ENCODE measurements at regions not wholly inside any gene's neighbourhood (a gene's known extent, or its start where the extent isn't known, plus 50 kb on each side); places are given as distances from the start of the nearest gene placed in this dataset.
"Not testable (repeated sequence)": the region's sequence is repeated elsewhere in the genome, so short reads cannot be mapped to it uniquely, and the experiment has no call there.

GRCh38 chr22:35482974-35483373, 57.7 kb upstream of the RASD2 start:
- DNase-seq (ENCODE audit: low read depth, low spot score) = no peak
- no peak overlapping the region for H3K27ac ChIP-seq
- H3K9ac ChIP-seq (ENCODE audit: insufficient read length) = no peak overlapping the region
- no peak overlapping the region for H3K4me3 ChIP-seq
- no peaks in the 10 kb centered on the region for H3K9me3 ChIP-seq (ENCODE audit: low read depth, low read length)
- TF ChIP-seq FOXP2 (optimal IDR thresholded peaks at IDR 0.05; ENCODE audit: control extremely low read depth, extremely low read length, insufficient read depth) (no peak), EZH2 (IDR thresholded peaks at IDR 0.05) (no peak), POLR2AphosphoS5 (IDR thresholded peaks at IDR 0.05; ENCODE audit: borderline replicate concordance, low read depth, low read length) (no peak)
- no peaks in the 10 kb centered on the region for H3K36me3 ChIP-seq (ENCODE audit: insufficient read depth, low read length)

- H3K27ac ChIP-seq = no peak overlapping the region
- H3K36me3 ChIP-seq (ENCODE audit: insufficient read depth, low read length) = no peaks in the 10 kb centered on the region
- no peak overlapping the region for H3K9ac ChIP-seq (ENCODE audit: insufficient read length)
- H3K9me3 ChIP-seq (ENCODE audit: low read depth, low read length) = no peaks in the 10 kb centered on the region
- no peak overlapping the region for H3K4me3 ChIP-seq
- no peak for DNase-seq (ENCODE audit: low read depth, low spot score)
- no peak for TF ChIP-seq POLR2AphosphoS5 (IDR thresholded peaks at IDR 0.05; ENCODE audit: borderline replicate concordance, low read depth, low read length)
- no peak for TF ChIP-seq EZH2 (IDR thresholded peaks at IDR 0.05)
- no peak for TF ChIP-seq FOXP2 (optimal IDR thresholded peaks at IDR 0.05; ENCODE audit: control extremely low read depth, extremely low read length, insufficient read depth)
These were observed 56.9 kb upstream of the RASD2 start for GRCh38 chr22:35483730-35484129.

GRCh38 chr22:35484651-35485556, 55.7 kb upstream of the RASD2 start:
- no peak for DNase-seq (ENCODE audit: low read depth, low spot score)
- Histone ChIP-seq H3K9me3 (ENCODE audit: low read depth, low read length) (no peaks in the 10 kb centered on the region), H3K36me3 (ENCODE audit: insufficient read depth, low read length) (no peaks in the 10 kb centered on the region), H3K27ac (no peak overlapping the region), H3K9ac (ENCODE audit: insufficient read length) (no peak overlapping the region), H3K4me3 (no peak overlapping the region)
- no peak for TF ChIP-seq FOXP2 (optimal IDR thresholded peaks at IDR 0.05; ENCODE audit: control extremely low read depth, extremely low read length, insufficient read depth)
- TF ChIP-seq POLR2AphosphoS5 (IDR thresholded peaks at IDR 0.05; ENCODE audit: borderline replicate concordance, low read depth, low read length) = no peak

GRCh38 chr22:35486116-35486631, 54.5 kb upstream of the RASD2 start:
- DNase-seq (ENCODE audit: low read depth, low spot score) = no peak

GRCh38 chr22:35487623-35488022, 53.0 kb upstream of the RASD2 start:
- H3K4me3 ChIP-seq; H3K27ac ChIP-seq; H3K9me3 ChIP-seq (ENCODE audit: low read depth, low read length); DNase-seq (ENCODE audit: low read depth, low spot score); H3K36me3 ChIP-seq (ENCODE audit: insufficient read depth, low read length); H3K9ac ChIP-seq (ENCODE audit: insufficient read length): not testable (repeated sequence)

More at GRCh38 chr22:35486116-35486631, 54.5 kb upstream of the RASD2 start:
- TF ChIP-seq POLR2AphosphoS5 (IDR thresholded peaks at IDR 0.05; ENCODE audit: borderline replicate concordance, low read depth, low read length) (no peak), EZH2 (IDR thresholded peaks at IDR 0.05) (no peak), FOXP2 (optimal IDR thresholded peaks at IDR 0.05; ENCODE audit: control extremely low read depth, extremely low read length, insufficient read depth) (no peak)
- Histone ChIP-seq H3K4me3 (no peak overlapping the region), H3K9me3 (ENCODE audit: low read depth, low read length) (no peaks in the 10 kb centered on the region), H3K9ac (ENCODE audit: insufficient read length) (no peak overlapping the region), H3K36me3 (ENCODE audit: insufficient read depth, low read length) (no peaks in the 10 kb centered on the region), H3K27ac (no peak overlapping the region)

GRCh38 chr22:35488513-35488912, 52.1 kb upstream of the RASD2 start:
- H3K9me3 ChIP-seq (ENCODE audit: low read depth, low read length) = no peaks in the 10 kb centered on the region
- no peaks in the 10 kb centered on the region for H3K36me3 ChIP-seq (ENCODE audit: insufficient read depth, low read length)
- H3K9ac ChIP-seq (ENCODE audit: insufficient read length) = no peak overlapping the region
- TF ChIP-seq FOXP2 (optimal IDR thresholded peaks at IDR 0.05; ENCODE audit: control extremely low read depth, extremely low read length, insufficient read depth) (no peak), POLR2AphosphoS5 (IDR thresholded peaks at IDR 0.05; ENCODE audit: borderline replicate concordance, low read depth, low read length) (no peak), EZH2 (IDR thresholded peaks at IDR 0.05) (no peak)
- no peak overlapping the region for H3K27ac ChIP-seq
- H3K4me3 ChIP-seq = no peak overlapping the region
- DNase-seq (ENCODE audit: low read depth, low spot score) = no peak

GRCh38 chr22:35489239-35489638, 51.4 kb upstream of the RASD2 start:
- Histone ChIP-seq H3K36me3 (ENCODE audit: insufficient read depth, low read length) (no peaks in the 10 kb centered on the region), H3K27ac (no peak overlapping the region), H3K9me3 (ENCODE audit: low read depth, low read length) (no peaks in the 10 kb centered on the region), H3K4me3 (no peak overlapping the region), H3K9ac (ENCODE audit: insufficient read length) (no peak overlapping the region)
- DNase-seq (ENCODE audit: low read depth, low spot score) = no peak
- TF ChIP-seq POLR2AphosphoS5 (IDR thresholded peaks at IDR 0.05; ENCODE audit: borderline replicate concordance, low read depth, low read length) (no peak), FOXP2 (optimal IDR thresholded peaks at IDR 0.05; ENCODE audit: control extremely low read depth, extremely low read length, insufficient read depth) (no peak), EZH2 (IDR thresholded peaks at IDR 0.05) (no peak)

Measured in SK-N-MC (cell line).